A673 (cell line): ENCODE measurements at regions not wholly inside any gene's neighbourhood (a gene's known extent, or its start where the extent isn't known, plus 50 kb on each side); places are given as distances from the start of the nearest gene placed in this dataset.

Experiments
- BruUV-seq: library from RNA; stranded (reverse); fragments of 400-500 nt; replicated peaks from 2 replicates; lab custom pipeline; 2021; lab: Mats Ljungman, UMichigan
- CTCF ChIA-PET: fragments of 300-600 bp; sonication (Branson Sonifier 250); formaldehyde crosslinking; loops from one replicate; lab custom pipeline; 2022; ENCODE audit warnings: antibody characterized with exemption; lab: Charles Lee
- POLR2A ChIA-PET: fragments of 300-600 bp; sonication (Branson Sonifier 250); formaldehyde crosslinking; loops from one replicate; lab custom pipeline; 2022; ENCODE audit warnings: antibody characterized with exemption; ENCODE audit not compliant: low non-redundant PET; lab: Charles Lee
- DNase-seq: peaks from one replicate; pipeline ENCODE4 v3.0.0-alpha.2; 2015; ENCODE audit warnings: low spot score
- H3K27ac ChIP-seq: fragments of 200-600 bp; sonication (generic); 2 replicates; pipeline ENCODE4 v1.5.1; 2016; ENCODE audit warnings: mixed run types, low read depth, mild to moderate bottlenecking, mixed read lengths, antibody characterized with exemption, low read length; ENCODE audit not compliant: poor library complexity, severe bottlenecking
- H3K27me3 ChIP-seq: fragments of 200-600 bp; sonication (generic); replicated peaks from 2 replicates; pipeline ENCODE4 v1.6.1; 2017; ENCODE audit warnings: mixed run types, low read depth, mild to moderate bottlenecking, mixed read lengths, antibody characterized with exemption, low read length; ENCODE audit not compliant: insufficient read depth, poor library complexity
- H3K36me3 ChIP-seq: fragments of 200-600 bp; sonication (generic); 2 replicates; pipeline ENCODE4 v1.6.1; 2016; ENCODE audit warnings: mixed run types, mild to moderate bottlenecking, mixed read lengths, antibody characterized with exemption, low read length; ENCODE audit not compliant: insufficient read depth, poor library complexity, severe bottlenecking
- H3K4me1 ChIP-seq: fragments of 200-600 bp; sonication (generic); 2 replicates; pipeline ENCODE4 v1.6.1; 2017; ENCODE audit warnings: mixed run types, mild to moderate bottlenecking, mixed read lengths, antibody characterized with exemption, low read length; ENCODE audit not compliant: insufficient read depth, poor library complexity, severe bottlenecking
- H3K4me3 ChIP-seq: fragments of 200-600 bp; sonication (generic); 2 replicates; pipeline ENCODE4 v1.5.1; 2016; ENCODE audit warnings: low read depth, mixed run types, mild to moderate bottlenecking, mixed read lengths, low read length; ENCODE audit not compliant: poor library complexity, severe bottlenecking
- H3K9me3 ChIP-seq: fragments of 200-600 bp; sonication (generic); 2 replicates; pipeline ENCODE4 v1.6.1; 2016; ENCODE audit warnings: mixed run types, low read depth, mild to moderate bottlenecking, mixed read lengths, antibody characterized with exemption, low read length; ENCODE audit not compliant: poor library complexity, severe bottlenecking
- EZH2 ChIP-seq: fragments of 200-600 bp; sonication (generic); IDR thresholded peaks from 2 replicates; pipeline ENCODE4 v1.6.1; 2017; ENCODE audit warnings: borderline replicate concordance, low read depth, mild to moderate bottlenecking, mixed read lengths, antibody characterized with exemption, low read length; ENCODE audit not compliant: poor library complexity, severe bottlenecking
- intact Hi-C: fragments of 100-400 bp; cut with micrococcal nuclease; formaldehyde crosslinking; loops from one replicate; pipeline ENCODE4 v1.10.0; 2022; ENCODE audit not compliant: unreplicated experiment
- TF ChIP-seq, protein P1 (sequence below): fragments of 300-800, 200-600 bp; sonication (generic); conservative IDR thresholded peaks from 2 replicates; pipeline ENCODE4 v1.5.1; 2017; ENCODE audit warnings: low read depth, mild to moderate bottlenecking, antibody characterized with exemption, low read length, moderate library complexity, mixed read lengths

DNA sequence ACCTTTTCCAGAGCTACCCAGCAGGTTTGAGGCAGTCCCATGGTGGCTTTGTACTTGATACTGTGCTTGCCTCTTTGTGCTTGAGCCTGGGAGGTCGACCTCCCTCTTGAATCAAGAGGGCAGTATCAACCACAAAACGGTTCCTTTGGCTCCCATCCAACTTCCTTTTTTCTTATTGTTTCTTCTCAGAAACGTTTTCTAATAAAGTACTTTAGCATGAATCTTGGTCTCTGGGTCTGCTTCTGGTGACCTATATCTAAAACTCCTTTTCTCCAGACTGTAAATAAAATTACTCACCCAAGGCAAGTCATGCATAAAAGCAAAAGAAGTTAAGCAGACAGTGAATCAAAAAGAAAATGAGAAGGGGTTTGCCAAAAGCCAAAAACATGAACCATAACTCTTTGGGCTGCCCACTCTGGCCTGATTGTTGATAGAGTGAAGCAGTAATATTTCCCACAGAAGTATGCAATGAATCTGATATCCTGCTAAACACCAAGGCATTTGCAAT lies 112.2 kb upstream of the SLC4A7 start:
- Histone ChIP-seq H3K4me3 (no peak overlapping the region), H3K9me3 (no peaks in the 10 kb centered on the region), H3K27me3 (no peaks in the 10 kb centered on the region), H3K4me1 (peaks cover 7% of the 10 kb centered on the region), H3K27ac (no peak overlapping the region), H3K36me3 (no peaks in the 10 kb centered on the region)
- POLR2A ChIA-PET: no interaction called here
- CTCF ChIA-PET: no interaction called here
- TF ChIP-seq, protein P1, sequence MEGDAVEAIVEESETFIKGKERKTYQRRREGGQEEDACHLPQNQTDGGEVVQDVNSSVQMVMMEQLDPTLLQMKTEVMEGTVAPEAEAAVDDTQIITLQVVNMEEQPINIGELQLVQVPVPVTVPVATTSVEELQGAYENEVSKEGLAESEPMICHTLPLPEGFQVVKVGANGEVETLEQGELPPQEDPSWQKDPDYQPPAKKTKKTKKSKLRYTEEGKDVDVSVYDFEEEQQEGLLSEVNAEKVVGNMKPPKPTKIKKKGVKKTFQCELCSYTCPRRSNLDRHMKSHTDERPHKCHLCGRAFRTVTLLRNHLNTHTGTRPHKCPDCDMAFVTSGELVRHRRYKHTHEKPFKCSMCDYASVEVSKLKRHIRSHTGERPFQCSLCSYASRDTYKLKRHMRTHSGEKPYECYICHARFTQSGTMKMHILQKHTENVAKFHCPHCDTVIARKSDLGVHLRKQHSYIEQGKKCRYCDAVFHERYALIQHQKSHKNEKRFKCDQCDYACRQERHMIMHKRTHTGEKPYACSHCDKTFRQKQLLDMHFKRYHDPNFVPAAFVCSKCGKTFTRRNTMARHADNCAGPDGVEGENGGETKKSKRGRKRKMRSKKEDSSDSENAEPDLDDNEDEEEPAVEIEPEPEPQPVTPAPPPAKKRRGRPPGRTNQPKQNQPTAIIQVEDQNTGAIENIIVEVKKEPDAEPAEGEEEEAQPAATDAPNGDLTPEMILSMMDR: no peak
- TF ChIP-seq EZH2: no peak
- BruUV-seq: no TSS peak
- intact Hi-C loops: no loop called here
- no peak for DNase-seq

DNA sequence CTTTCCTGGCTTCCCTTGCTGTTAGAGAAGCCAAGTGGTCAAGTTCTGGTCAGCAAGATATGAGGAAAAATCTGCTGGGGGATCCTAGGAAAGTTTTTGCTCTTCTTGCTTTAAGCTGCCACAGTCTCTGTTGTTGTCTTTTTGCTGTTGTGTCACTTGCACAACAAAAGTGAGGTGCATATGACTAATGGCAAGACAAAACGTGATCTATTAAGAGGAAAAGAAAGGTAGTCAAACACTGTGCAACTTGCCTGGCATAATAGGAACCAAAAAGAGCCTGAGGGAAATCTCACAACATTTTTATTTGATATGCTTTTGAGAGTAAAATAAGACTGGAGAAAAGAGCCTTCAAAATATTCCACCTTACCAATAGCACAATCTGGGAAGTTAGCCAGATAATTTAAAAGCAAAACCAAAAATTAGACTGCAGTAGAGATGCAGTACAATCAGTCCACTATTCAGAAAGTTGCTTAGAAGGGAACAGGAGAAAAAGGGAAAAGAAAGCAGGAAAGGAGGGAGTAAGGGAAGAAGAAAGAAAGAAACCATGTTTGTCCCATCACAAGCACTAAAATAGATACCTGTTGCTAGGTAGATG lies 110.0 kb upstream of the SLC4A7 start:
- no peaks in the 10 kb centered on the region for H3K9me3 ChIP-seq
- ChIA-PET POLR2A (no interaction called here), CTCF (no interaction called here)
- H3K4me3 ChIP-seq: no peak overlapping the region
- no peak for DNase-seq
- H3K27me3 ChIP-seq: no peaks in the 10 kb centered on the region
- intact Hi-C loops: loop anchor here (5.0 kb wide), 1 partner anchor 112 kb away; the partner anchor contains the start of gene SLC4A7
- H3K27ac ChIP-seq: no peak overlapping the region
- no peaks in the 10 kb centered on the region for H3K36me3 ChIP-seq
- peaks cover 28% of the 10 kb centered on the region for H3K4me1 ChIP-seq
- TF ChIP-seq, protein P1: no peak
- TF ChIP-seq EZH2: no peak
- no TSS peak for BruUV-seq

DNA sequence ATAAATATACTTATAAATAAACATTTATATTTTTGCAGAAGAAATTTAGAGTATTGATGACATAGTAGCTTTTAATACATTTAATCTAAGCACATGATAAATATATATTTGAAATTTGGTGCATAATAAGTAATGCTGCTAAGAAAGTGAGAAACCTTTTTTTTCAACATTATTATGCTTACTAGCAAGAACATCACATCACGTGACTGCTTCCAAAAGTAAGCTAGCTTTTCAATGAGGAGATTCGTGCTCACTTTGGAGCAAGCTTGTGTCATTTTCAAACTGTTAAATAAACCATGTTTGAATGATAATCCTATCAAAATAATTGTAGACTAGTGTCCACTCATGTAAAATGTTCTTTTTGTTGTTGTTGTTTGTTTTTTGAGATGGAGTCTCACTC lies 109.0 kb upstream of the SLC4A7 start:
- no peaks in the 10 kb centered on the region for H3K36me3 ChIP-seq

More for the DNA sequence above, 109.0 kb upstream of the SLC4A7 start:
- no peak for DNase-seq
- ChIA-PET CTCF (no interaction called here), POLR2A (interaction anchor here (0.6 kb wide), 1 partner anchor 15 kb away, joined by 3 read pairs; no protein-coding TSS in a partner anchor)
- Histone ChIP-seq H3K9me3 (no peaks in the 10 kb centered on the region), H3K4me1 (peaks cover 28% of the 10 kb centered on the region), H3K4me3 (no peak overlapping the region), H3K27me3 (no peaks in the 10 kb centered on the region), H3K27ac (no peak overlapping the region)
- intact Hi-C loops: loop anchor here (5.0 kb wide), 1 partner anchor 111 kb away; the partner anchor contains the start of gene SLC4A7
- BruUV-seq: no TSS peak
- TF ChIP-seq EZH2: no peak
- TF ChIP-seq, protein P1: no peak
